Activated T-helper 9 cell treated with anti-CD3 and anti-CD28 coated beads, Interleukin-2, amount 50 U/mL, for 16 hours (primary cell): ENCODE measurements at regions not wholly inside any gene's neighbourhood (a gene's known extent, or its start where the extent isn't known, plus 50 kb on each side); places are given as distances from the start of the nearest gene placed in this dataset.

Source experiments
- DNase-seq: peaks from one replicate; pipeline ENCODE4 v3.0.0-alpha.2; 2020; ENCODE audit warnings: low read depth

- DNase-seq = no peak
Observed at GRCh38 chr2:172204309-172204708, 101.6 kb upstream of the DLX2 start.

GRCh38 chr2:172204762-172205161 is 102.1 kb upstream of the DLX2 start:
- DNase-seq = no peak

GRCh38 chr2:172205292-172205691 is 102.6 kb upstream of the DLX2 start:
- DNase-seq = no peak

GRCh38 chr2:172207911-172208310 is 105.2 kb upstream of the DLX2 start:
- DNase-seq = no peak

GRCh38 chr2:172208791-172209325 is 106.2 kb upstream of the DLX2 start:
- no peak for DNase-seq

GRCh38 chr2:172210599-172210998 is 107.9 kb upstream of the DLX2 start:
- DNase-seq = no peak

- DNase-seq = no peak
Observed at GRCh38 chr2:172211512-172211911, 108.8 kb upstream of the DLX2 start.

GRCh38 chr2:172213116-172213860 is 110.6 kb upstream of the DLX2 start:
- DNase-seq = no peak

- DNase-seq = no peak
Observed at GRCh38 chr2:172214252-172214651, 111.6 kb upstream of the DLX2 start.

- DNase-seq = no peak
Observed at GRCh38 chr2:172215172-172215935, 112.7 kb upstream of the DLX2 start.

GRCh38 chr2:172215936-172216335 is 113.2 kb upstream of the DLX2 start:
- no peak for DNase-seq

GRCh38 chr2:172216477-172216876 is 113.8 kb upstream of the DLX2 start:
- DNase-seq = no peak

GRCh38 chr2:172219201-172219600 is 116.5 kb upstream of the DLX2 start:
- no peak for DNase-seq

- DNase-seq = no peak
Observed at GRCh38 chr2:172220121-172220520, 117.4 kb upstream of the DLX2 start.

- DNase-seq = no peak
Observed at GRCh38 chr2:172223601-172224054, 120.9 kb upstream of the DLX2 start.

GRCh38 chr2:172225786-172226185 is 123.1 kb upstream of the DLX2 start:
- no peak for DNase-seq

GRCh38 chr2:172226244-172227061 is 123.8 kb upstream of the DLX2 start:
- DNase-seq = no peak

- DNase-seq = no peak
Observed at GRCh38 chr2:172227719-172228118, 125.0 kb upstream of the DLX2 start.

GRCh38 chr2:172228177-172228808 is 125.6 kb upstream of the DLX2 start:
- DNase-seq = no peak

- no peak for DNase-seq
Observed at GRCh38 chr2:172229125-172229524, 126.4 kb upstream of the DLX2 start.

GRCh38 chr2:172230332-172230888 is 127.7 kb upstream of the DLX2 start:
- DNase-seq = no peak
